HG03521 (cell line): ENCODE measurements at regions not wholly inside any gene's neighbourhood (a gene's known extent, or its start where the extent isn't known, plus 50 kb on each side); places are given as distances from the start of the nearest gene placed in this dataset.
"Not testable (repeated sequence)": the region's sequence is repeated elsewhere in the genome, so short reads cannot be mapped to it uniquely, and the experiment has no call there.

Experiments used
- ATAC-seq: cut with Tn5 transposase; IDR thresholded peaks from one replicate; pipeline ENCODE4 v1.9.1; 2021; ENCODE audit warnings: mild to moderate bottlenecking, moderate library complexity; ENCODE audit not compliant: unreplicated experiment

GRCh38 chr6:27047725-27048124, 199.8 kb upstream of the PRSS16 start:
- not testable (repeated sequence) for ATAC-seq

DNA sequence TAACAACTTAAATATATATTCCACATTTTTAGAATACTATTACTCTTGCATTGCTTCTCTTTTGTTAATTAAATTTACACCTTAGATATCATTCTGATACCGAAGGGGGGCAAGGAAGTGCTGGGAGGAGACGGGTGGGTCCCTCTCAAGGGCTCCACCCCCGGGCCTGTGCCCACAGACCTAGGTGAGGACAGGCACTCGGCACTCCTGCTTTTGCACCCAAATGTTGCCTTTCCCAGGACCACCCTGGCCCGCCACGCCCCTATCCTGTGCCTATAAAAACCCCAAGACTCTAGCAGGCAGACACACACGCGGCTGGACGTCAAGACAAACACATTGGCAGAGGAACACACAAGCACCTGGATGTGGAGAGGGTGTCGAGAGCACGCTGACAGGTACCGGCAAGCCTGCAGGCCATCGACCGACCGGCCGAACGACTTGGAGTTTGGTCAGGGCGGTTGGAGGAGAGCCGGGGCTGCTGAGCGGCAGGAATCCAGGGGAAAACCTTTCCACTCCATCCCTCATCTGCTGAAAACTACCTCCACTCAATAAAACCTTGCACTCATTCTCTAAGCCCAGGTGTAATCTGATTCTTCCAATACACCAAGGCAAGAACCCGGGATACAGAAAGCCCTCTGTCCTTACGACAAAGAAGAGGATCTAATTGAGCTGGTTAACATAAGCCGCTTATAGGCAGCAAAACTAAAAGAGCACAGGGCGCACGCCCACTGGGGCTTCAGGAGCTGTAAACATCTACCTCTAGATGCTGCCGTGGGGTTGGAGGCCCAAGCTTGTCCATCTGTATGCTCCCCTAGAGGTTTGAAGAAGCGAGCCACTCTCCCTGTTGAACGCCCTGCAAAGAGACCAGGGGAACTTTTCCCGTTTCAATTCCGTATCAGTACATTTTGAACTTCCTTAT, 197.4 kb upstream of the PRSS16 start:
- ATAC-seq = no peak

DNA sequence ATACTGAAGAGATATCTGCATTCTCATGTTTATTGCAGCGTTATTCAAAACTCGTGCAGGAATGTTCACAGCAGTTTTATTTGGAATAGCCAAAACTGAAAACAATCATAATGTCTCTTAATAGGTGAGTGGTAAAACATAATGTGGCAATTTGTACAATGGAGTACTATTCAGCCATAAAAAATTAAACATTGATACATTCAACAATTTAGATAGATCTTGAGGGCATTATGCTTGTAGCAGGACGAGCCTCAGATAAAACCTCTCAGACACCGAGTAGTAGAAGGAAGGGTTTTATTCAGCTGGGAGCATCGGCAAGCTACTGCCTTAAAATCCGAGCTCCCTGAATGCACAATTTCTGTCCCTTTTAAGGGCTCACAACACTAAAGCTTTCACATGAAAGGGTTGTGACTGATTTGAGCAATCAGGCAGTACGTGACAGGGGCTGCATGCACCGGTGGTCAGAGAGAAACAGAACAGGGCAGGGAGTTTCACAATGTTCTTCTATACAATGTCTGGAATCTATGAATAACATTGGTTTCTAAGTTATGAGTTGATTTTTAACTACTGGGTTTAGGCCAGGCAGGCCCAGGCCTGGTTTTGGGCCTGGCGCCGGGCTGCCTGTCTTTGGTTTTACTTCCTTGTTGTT, 195.3 kb upstream of the PRSS16 start:
- ATAC-seq = not testable (repeated sequence)

GRCh38 chr6:27052731-27053082, 194.8 kb upstream of the PRSS16 start:
- ATAC-seq = no peak

DNA sequence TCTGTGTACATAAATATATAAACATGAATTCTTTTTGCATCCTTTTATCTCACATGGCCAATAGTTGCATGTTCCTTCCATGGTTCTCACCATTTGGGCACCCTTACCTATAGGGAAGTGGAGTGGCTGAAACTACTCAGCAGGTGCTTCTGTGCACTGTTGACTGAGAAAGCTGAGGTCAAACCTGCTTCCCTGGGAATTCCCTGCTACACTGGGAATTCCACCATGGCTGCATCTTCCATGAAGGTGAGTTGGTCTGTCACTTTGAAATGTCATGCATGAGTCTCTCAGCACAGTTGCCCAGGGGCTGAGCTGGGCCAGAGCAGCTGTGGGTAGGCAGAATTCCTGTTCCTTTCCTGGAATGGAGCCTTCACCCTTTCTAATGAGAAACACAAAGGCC, 193.8 kb upstream of the PRSS16 start:
- ATAC-seq = no peak

DNA sequence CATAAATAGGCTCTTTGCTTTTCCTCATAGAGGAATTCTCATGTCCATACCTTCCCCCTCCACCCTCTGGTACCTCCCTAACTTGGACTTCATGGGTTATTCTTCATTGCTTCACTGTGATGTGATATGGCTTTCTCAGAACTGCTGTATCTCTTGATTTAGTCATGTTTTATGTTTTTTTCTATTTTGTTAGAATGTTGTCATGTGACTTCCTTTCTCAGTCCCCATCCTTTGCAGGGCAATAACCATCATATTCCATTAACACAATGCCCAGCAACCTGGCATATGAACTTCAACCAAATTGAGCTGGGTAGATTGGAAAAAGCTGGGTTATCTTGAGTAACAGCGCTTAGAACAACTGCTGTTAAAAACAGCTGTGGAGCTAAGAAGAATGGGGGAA, 190.9 kb upstream of the PRSS16 start:
- no peak for ATAC-seq

DNA sequence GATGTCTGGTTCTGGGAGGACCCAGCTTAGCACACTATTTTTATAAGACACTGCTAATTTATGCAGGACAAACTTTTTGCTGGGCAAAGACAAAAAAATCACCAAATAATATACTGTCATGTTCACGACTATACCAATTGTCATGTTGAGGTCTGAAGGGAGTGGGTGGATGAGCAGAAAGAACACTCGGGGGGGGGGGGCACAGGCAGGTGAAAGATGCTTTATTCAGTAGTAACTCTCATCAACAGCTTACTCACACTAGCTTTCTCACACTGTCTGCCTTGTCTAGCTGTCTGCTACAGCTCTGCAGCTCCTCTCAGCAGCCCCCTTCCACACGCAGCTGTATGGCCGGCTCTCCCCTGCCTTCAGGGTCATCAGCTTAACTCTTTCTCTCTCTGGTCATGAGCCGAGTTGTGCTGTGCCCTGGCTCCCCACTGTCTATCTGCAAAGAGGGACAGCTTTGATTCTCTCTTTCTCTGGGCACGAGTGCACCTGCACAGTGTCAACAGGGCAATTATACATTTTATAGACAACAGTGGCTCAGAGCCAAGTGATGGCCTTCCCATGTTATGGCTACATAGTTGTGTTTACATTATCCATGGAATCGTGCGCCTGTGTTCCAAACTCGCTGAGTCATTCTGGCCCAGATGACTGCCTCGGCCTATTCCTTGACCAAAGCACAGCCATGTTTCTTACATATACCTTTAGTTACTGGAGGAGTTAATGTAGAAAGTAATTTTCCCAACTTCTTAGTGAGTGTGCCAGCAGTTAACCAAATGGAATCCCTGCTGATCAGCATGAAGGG, 187.7 kb upstream of the PRSS16 start:
- no peak for ATAC-seq

- no peak for ATAC-seq
Observed at GRCh38 chr6:27061235-27061993, 186.1 kb upstream of the PRSS16 start.

DNA sequence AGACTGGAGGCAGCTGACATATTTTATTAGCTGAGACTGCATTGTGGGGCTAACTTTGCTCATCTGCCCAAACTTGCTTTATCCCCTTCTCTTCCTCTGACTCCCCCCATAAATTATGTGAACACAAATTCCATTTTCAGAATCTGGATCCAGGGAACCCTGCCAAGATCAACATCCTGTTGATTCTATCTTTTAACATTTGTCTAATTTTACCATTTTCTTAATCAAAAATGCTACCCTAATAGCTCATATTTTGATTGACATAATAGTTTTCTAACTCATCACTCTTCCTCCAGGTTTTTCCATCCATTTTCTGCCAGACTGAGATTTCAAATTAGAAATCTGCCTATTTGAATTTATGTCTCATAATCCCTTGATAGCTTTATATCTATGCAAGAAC, 184.7 kb upstream of the PRSS16 start:
- no peak for ATAC-seq

DNA sequence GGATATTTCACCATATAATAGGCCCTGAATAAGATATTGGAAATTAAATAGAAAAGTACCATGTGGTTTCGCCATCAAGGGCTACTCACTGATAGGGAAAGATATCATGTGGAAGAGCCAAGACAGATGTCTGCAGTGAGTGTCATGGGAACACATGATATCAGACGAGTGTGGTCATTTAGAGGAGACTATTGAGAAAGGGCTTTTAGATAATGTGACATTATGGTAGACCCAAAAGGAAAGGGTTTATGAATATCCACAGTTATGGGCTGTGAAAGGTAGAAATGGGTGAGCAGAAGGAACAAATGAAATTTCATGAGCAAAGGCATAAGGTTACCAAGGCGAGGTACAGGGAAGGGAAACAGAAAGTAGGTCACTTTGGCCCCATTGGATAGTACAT, 182.3 kb upstream of the PRSS16 start:
- ATAC-seq = no peak

GRCh38 chr6:27066381-27066780, 181.1 kb upstream of the PRSS16 start:
- ATAC-seq = no peak

DNA sequence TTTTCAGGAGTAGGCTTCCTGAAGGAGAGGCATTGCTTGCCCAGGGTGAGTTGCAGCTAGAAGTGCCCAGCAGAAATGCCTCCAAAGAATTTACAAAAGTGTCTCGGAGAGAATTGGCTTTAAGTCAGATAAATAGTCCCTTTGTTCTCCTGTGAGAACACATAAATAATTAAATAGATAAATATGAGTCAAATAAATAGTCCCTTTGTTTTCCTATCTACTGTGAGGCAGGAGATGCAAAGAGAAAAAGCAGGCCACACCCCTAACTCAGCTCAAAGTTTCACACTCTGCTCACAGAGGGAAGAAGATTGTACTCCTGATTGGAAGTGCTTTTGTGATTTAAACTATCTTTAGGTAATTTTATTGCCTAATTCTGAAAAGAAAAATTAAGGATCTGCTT, 180.7 kb upstream of the PRSS16 start:
- ATAC-seq = no peak

GRCh38 chr6:27073441-27073840, 174.1 kb upstream of the PRSS16 start:
- ATAC-seq = no peak

DNA sequence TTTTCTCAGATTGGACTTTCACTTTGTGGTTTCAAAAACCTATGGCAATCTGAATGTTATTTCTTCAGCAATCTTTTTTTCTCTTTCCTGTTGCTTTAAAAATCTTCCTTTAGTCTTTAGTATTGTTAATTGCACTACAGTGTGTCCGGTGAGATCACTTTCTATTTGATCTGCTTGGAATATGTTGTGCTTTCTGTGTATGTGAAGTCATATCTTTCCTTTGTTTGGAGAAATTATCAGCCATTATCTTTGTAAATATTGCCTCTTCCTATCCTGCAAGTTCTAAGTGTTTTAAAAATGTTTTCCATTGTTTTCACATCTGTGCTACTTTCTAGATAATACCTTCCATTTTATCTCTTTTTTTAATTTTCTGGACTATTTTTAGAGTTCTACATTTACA, 171.4 kb upstream of the PRSS16 start:
- no peak for ATAC-seq

GRCh38 chr6:27078734-27079357, 168.7 kb upstream of the PRSS16 start:
- ATAC-seq = peak; percentile 65

DNA sequence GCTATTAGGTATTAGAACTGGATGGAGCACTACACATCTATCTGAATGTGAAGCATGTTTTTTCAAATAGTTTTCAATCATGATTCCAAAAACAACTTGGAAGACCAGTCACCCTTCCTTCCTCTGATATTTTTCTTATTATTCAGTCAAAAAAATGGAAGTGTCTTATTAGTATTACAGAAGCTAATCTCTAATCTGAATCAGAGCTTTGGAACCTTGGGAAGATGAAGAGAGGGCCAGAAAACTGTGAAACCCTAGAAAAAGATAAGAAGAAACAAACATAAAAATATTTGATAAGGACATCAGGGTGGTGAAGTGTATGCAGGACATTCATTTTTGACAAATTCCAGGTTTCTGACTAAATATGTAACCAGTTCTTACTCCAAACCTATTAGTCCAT, 166.3 kb upstream of the PRSS16 start:
- no peak for ATAC-seq

GRCh38 chr6:27081931-27082330, 165.6 kb upstream of the PRSS16 start:
- ATAC-seq = no peak

DNA sequence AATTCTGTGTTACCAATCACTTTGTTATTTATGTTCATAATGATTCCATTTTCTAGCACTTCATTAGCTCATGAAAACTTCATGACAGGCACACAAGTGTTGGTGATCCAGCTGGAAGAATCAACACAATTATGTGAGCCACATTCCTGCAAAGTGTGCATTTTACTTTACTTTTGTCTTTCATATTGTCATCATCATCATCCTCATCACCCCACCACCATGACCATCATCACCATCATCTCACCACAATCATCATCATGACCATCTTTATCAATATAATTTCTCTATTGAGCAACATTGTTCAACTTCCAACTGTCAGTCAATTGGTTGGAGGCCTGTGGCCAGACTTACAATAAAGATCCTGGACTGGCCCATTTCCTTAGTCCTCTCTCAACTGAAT, 159.4 kb upstream of the PRSS16 start:
- no peak for ATAC-seq

DNA sequence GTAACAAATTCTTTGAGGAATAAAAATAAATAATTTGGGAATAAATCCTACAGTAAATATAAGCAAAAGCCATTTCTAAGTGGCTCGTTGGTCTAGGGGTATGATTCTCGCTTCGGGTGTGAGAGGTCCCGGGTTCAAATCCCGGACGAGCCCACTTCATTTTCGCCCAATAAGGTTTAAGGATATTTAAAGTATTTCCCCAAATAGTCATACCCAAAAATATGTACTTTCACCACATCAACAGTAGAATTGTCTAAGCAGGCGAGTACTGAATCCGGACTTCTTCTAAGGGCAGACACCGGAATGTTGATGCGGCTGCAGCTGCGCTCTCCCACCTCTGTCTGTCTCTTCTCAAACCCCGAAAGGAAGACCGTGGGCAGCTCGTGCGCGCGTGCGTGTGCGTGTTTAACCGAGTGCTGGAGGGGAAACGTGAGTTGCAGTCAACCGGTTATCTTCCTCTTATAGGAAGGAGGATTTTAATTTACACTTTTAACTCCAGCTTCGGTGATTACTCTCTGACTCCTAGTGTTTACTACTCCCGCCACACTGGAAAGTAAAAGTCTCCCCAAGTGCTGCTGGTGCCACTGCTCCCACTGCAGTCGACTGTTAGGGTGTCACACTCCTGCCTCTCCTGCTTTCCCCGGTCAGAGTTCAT, 155.7 kb upstream of the PRSS16 start:
- no peak for ATAC-seq

DNA sequence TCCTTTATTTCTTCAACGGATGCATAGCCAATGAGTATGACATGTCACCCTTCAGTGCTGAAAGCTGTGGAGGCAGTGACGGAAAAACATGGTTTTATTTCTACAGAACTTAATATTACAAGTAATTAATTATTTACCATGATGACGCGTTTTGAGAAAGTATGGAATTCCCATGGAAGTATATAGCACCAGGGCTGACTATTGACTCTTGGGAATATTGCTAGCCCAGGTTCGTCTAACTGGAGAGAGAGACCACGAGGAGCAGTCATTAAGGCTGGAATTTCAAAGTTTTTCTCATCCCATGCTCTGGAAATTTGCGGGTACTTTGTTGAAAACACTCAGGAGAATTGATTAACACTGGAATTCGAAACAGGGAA, 155.2 kb upstream of the PRSS16 start:
- no peak for ATAC-seq
